GM12892 (cell line): ENCODE measurements at regions not wholly inside any gene's neighbourhood (a gene's known extent, or its start where the extent isn't known, plus 50 kb on each side); places are given as distances from the start of the nearest gene placed in this dataset.

Experiments used
- POLR2A ChIP-seq: IDR thresholded peaks from 2 replicates; pipeline ENCODE4 v1.6.1; 2011; ENCODE audit warnings: low read depth, low read length, control low read depth
- TAF1 ChIP-seq: IDR thresholded peaks from 2 replicates; pipeline ENCODE4 v1.6.1; 2011; ENCODE audit warnings: low read depth, mild to moderate bottlenecking, control low read depth, low read length, borderline replicate concordance

DNA sequence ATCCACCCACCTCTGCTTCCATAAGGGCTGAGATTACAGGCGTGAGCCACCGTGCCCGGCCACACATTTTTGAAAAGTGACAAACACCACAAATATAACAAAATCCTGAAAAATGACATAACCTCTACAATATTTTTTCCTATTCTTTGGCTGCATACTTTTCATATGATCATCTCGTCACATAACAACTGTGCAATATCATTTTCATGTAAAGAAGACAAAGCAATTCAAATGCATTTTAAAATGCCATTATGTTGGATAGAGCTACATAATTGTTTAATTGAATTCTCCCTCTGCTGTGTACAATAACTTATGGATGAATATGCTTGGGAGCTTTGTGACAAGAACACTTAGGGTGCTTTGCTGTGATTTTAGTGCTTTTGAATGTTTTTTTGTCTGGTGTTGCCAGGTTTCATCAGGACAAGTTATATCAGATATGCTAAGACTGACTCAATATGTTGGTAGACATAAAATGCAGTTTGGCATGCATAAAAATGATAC is 132.9 kb downstream of the CHIC2 start:
- TF ChIP-seq TAF1 (no peak), POLR2A (no peak)
